Pancreas (tissue), 10 donors: ENCODE measurements at regions not wholly inside any gene's neighbourhood (a gene's known extent, or its start where the extent isn't known, plus 50 kb on each side); places are given as distances from the start of the nearest gene placed in this dataset.

Source experiments
- ATAC-seq, 4 donors: fragments of 200-7000 bp; cut with Tn5 transposase; one replicate each; pipeline versions ENCODE4 v1.8.0 to v1.9.1; 2020; ENCODE audit warnings: mild to moderate bottlenecking in 4 of 4, moderate library complexity in 4 of 4
- DNase-seq, 6 donors: peaks; one replicate each; pipeline ENCODE4 v3.0.0-alpha.2; 2020
- FAIRE-seq: peaks from 2 replicates; lab custom pipeline; 2012; peaks lifted over from hg19 to GRCh38; lab: Jason Lieb, UNC
- H3K27ac ChIP-seq, 4 donors: fragments of 200-600 bp; sonication (generic); 1 replicate in 3 of 4; 2 replicates in 1 of 4; pipeline versions ENCODE4 v1.5.0 to v1.8.0; 2020
- H3K27me3 ChIP-seq, 4 donors: fragments of 200-600 bp; one replicate each; pipeline ENCODE4 v1.8.0; 2021
- H3K36me3 ChIP-seq, 3 donors: fragments of 200-600 bp; sonication (generic) in 1 of 3; one replicate each; pipeline versions ENCODE4 v1.5.0 to v1.8.0; 2020 to 2021
- H3K4me1 ChIP-seq, 3 donors: fragments of 200-600 bp; one replicate each; pipeline ENCODE4 v1.8.0; 2021
- H3K4me3 ChIP-seq, 4 donors: fragments of 200-600 bp; sonication (generic) in 2 of 4; one replicate each; pipeline versions ENCODE4 v1.5.0 to v1.8.0; 2020 to 2021
- H3K9me3 ChIP-seq, 4 donors: fragments of 200-600 bp; one replicate each; pipeline ENCODE4 v1.8.0; 2021
- CTCF ChIP-seq, 4 donors: fragments of 200-600 bp; sonication (generic) in 3 of 4; IDR thresholded peaks; one replicate each; pipeline versions ENCODE4 v1.5.0 to v1.8.0; 2021; ENCODE audit warnings: antibody characterized with exemption in 4 of 4
- WGBS, 2 donors: extraction: QIAGEN DNeasy Blood & Tissue Kit; methylation state at CpG; one replicate each; pipeline ENCODE4 v1.1.7; 2013; 5-methylcytosine and 5-hydroxymethylcytosine counted together
- intact Hi-C, 3 donors: fragments of 100-400 bp; cut with DNase I; formaldehyde crosslinking; loops; one replicate each; pipeline versions ENCODE4 v1.11.1 to v1.14.2; 2022
- donor health status: healthy with polysubstance abuse.
- donor health status: DM: no; HTN: no; CAD: no; lungs with moderate emphysema.
- donor health status: DM: no; HTN: no; CAD: no.
- donor health status: control.
- donor health status: control.
- donor health status: Bipolar disorder and iron deficiency.
- donor health status: DM: yes; HTN: yes; CAD: no.
- donor health status: DM: no; HTN: no; CAD: no.
- donor health status: DM: no; HTN: no; CAD: no.
- donor health status: DM: yes; HTN: yes; CAD: no.

DNA sequence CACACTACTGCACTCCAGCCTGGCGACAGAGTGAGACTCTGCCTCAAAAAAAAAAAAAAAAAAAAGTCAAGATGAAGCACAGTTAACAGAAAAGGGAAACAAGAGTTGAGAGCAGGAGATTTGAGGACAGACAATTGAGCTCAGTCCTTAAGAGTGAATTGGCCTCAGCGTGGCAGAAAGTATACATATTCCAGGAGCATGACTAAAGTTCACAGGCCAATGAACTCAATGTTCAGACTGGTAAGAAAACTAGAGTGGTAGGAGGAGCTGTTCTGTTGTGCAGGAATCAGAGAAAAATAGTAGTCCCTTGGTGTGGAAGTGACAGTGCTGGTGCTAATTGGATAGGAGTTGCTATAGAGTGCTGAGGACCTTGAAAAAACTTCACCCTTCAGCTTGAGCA lies 60.0 kb downstream of the NRN1 start:
- Histone ChIP-seq H3K9me3 (no peaks in the 10 kb centered on the region), H3K27ac (no peak overlapping the region), H3K4me3 (no peak overlapping the region), H3K4me1 (no peaks in the 10 kb centered on the region), H3K27me3 (no peaks in the 10 kb centered on the region), H3K36me3 (no peaks in the 10 kb centered on the region)
- FAIRE-seq (no peak), DNase-seq (no peak), ATAC-seq (no peak)
- TF ChIP-seq CTCF (IDR thresholded peaks at IDR 0.05) = no peak
- intact Hi-C loops = no loop called here
- 75 to 76% methylated on average over 2 of the region's 2 CpGs for WGBS, 2 donors

DNA sequence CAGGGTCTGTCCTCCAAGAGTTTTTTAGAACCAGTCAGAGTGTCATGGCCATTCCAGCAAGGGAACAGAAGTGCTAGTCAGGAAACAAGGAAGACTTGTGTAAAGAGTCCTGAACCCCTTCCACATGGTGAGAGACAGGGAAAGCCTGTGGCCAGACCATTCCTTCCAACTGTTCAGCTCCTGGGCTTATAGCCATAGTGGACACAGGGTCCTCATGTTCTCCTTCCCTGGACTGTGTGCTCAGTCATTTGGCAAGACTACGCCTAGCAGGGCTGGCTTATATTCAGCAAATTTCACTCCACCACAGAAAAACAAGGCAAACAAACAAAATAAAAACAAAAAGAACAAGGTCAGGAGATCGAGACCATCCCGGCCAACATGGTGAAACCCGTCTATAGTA lies 60.5 kb downstream of the NRN1 start:
- no peaks in the 10 kb centered on the region for H3K9me3 ChIP-seq
- no peak for TF ChIP-seq CTCF (IDR thresholded peaks at IDR 0.05)
- WGBS, 2 donors = 69 to 70% methylated on average over 4 of the region's 4 CpGs
- H3K36me3 ChIP-seq = no peaks in the 10 kb centered on the region
- ATAC-seq = no peak
- no peak for FAIRE-seq
- no peak for DNase-seq
- no peak overlapping the region for H3K4me3 ChIP-seq
- H3K27me3 ChIP-seq = no peaks in the 10 kb centered on the region
- no peak overlapping the region for H3K27ac ChIP-seq
- intact Hi-C loops = no loop called here
- no peaks in the 10 kb centered on the region for H3K4me1 ChIP-seq

DNA sequence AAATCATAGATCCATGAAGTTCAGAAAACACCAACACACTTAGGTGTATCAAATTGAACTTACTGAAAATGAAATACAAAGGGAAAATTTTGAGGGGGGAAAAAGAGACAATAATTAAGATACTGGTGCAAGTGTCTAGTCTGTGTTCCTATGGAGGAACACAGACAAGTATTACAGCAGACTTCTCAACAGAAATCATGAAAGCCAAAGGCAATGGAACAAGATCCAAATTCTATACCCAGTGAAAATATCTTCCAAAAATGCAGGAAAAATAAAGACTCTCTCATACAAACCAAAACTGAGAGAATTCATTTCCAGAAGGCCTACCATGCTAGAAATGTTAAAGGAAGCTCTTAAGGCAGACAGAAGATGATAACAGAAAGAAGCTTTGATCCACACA lies 63.1 kb downstream of the NRN1 start:
- no peak for FAIRE-seq
- intact Hi-C loops = no loop called here
- H3K27ac ChIP-seq = no peak overlapping the region
- H3K36me3 ChIP-seq = no peaks in the 10 kb centered on the region
- ATAC-seq = no peak
- H3K9me3 ChIP-seq = no peaks in the 10 kb centered on the region
- DNase-seq = no peak
- H3K4me3 ChIP-seq = no peak overlapping the region
- H3K4me1 ChIP-seq = no peaks in the 10 kb centered on the region
- no peaks in the 10 kb centered on the region for H3K27me3 ChIP-seq
- TF ChIP-seq CTCF (IDR thresholded peaks at IDR 0.05) = no peak

DNA sequence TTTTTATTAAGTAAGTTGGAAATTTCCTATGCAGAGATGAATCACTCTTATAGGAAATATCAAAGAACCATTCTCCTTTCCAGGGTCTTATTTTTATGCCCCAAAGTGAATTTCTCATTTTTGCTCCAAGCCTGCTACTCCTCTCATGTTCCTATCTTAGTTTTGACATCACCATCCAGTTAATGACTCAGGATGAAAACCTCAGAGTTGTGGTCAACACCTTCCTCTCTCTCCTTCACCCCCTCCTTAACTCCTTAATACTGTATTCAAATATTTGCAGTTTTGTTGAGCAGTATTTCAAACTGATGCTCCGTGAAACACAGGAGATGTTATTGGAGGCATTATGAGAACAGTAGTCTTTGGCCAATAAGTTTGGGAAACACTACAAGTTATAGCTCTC lies 64.1 kb downstream of the NRN1 start:
- H3K4me3 ChIP-seq = no peak overlapping the region
- no peak overlapping the region for H3K27ac ChIP-seq
- DNase-seq (no peak), FAIRE-seq (no peak), ATAC-seq (no peak)
- H3K4me1 ChIP-seq = no peaks in the 10 kb centered on the region
- H3K27me3 ChIP-seq = no peaks in the 10 kb centered on the region
- no peaks in the 10 kb centered on the region for H3K9me3 ChIP-seq
- no peaks in the 10 kb centered on the region for H3K36me3 ChIP-seq
- 78 to 80% methylated on average over 1 of the region's 1 CpG for WGBS, 2 donors
- TF ChIP-seq CTCF (IDR thresholded peaks at IDR 0.05) = no peak
- intact Hi-C loops = no loop called here

GRCh38 chr6:5941188-5941587 lies 65.5 kb downstream of the NRN1 start:
- Histone ChIP-seq H3K27me3 (no peaks in the 10 kb centered on the region), H3K36me3 (no peaks in the 10 kb centered on the region), H3K9me3 (no peaks in the 10 kb centered on the region), H3K4me1 (no peaks in the 10 kb centered on the region), H3K4me3 (no peak overlapping the region), H3K27ac (no peak overlapping the region)
- no peak for DNase-seq
- TF ChIP-seq CTCF (IDR thresholded peaks at IDR 0.05) = no peak
- intact Hi-C loops = no loop called here
- ATAC-seq = no peak
- FAIRE-seq = no peak
- 53 to 69% methylated on average over 5 of the region's 5 CpGs for WGBS, 2 donors
